ENCODE measurements at regions not wholly inside any gene's neighbourhood (a gene's known extent, or its start where the extent isn't known, plus 50 kb on each side); places are given as distances from the start of the nearest gene placed in this dataset.

- Mint-ChIP-seq H3K27me3 (ENCODE audit: insufficient read depth) (peaks cover 6% of the 10 kb centered on the region), H3K27ac (no peak overlapping the region), H3K4me3 (no peak overlapping the region), H3K9me3 (peaks cover 9% of the 10 kb centered on the region; the same call in 1 of the 2 replicates), H3K4me1 (ENCODE audit: low read depth) (no peaks in the 10 kb centered on the region), H3K36me3 (ENCODE audit: low read depth) (no peaks in the 10 kb centered on the region)
- no peak for TF ChIP-seq CTCF (IDR thresholded peaks at IDR 0.05)
- no peak for DNase-seq
These were observed 284.6 kb downstream of the RNF144A start for GRCh38 chr2:7201851-7202250.

- H3K36me3 Mint-ChIP-seq (ENCODE audit: low read depth), result no peaks in the 10 kb centered on the region
- H3K27me3 Mint-ChIP-seq (ENCODE audit: insufficient read depth), result peaks cover 7% of the 10 kb centered on the region
- H3K4me1 Mint-ChIP-seq (ENCODE audit: low read depth), result no peaks in the 10 kb centered on the region
- peak; percentile 50 for DNase-seq
- no peak overlapping the region for H3K4me3 Mint-ChIP-seq
- peak; percentile 92 for TF ChIP-seq CTCF (IDR thresholded peaks at IDR 0.05)
- no peak overlapping the region for H3K27ac Mint-ChIP-seq
- H3K9me3 Mint-ChIP-seq, result no peaks in the 10 kb centered on the region; the same call in 1 of the 2 replicates
These were observed 285.9 kb downstream of the RNF144A start for GRCh38 chr2:7203056-7203467.

- TF ChIP-seq CTCF (IDR thresholded peaks at IDR 0.05), result no peak
- Mint-ChIP-seq H3K4me3 (no peak overlapping the region), H3K27me3 (ENCODE audit: insufficient read depth) (peaks cover 5% of the 10 kb centered on the region; the same call in 1 of the 2 replicates), H3K36me3 (ENCODE audit: low read depth) (no peaks in the 10 kb centered on the region), H3K9me3 (peaks cover 5% of the 10 kb centered on the region; the same call in 1 of the 2 replicates), H3K4me1 (ENCODE audit: low read depth) (no peaks in the 10 kb centered on the region), H3K27ac (no peak overlapping the region)
- DNase-seq, result no peak
These were observed 288.1 kb downstream of the RNF144A start for GRCh38 chr2:7205151-7205830.

GRCh38 chr2:7206111-7206810, 289.0 kb downstream of the RNF144A start:
- Mint-ChIP-seq H3K36me3 (ENCODE audit: low read depth) (no peaks in the 10 kb centered on the region), H3K27me3 (ENCODE audit: insufficient read depth) (peaks cover 5% of the 10 kb centered on the region; the same call in 1 of the 2 replicates), H3K27ac (no peak overlapping the region), H3K4me3 (no peak overlapping the region), H3K4me1 (ENCODE audit: low read depth) (no peaks in the 10 kb centered on the region), H3K9me3 (peaks cover 10% of the 10 kb centered on the region; the same call in 1 of the 2 replicates)
- TF ChIP-seq CTCF (IDR thresholded peaks at IDR 0.05), result no peak
- DNase-seq, result no peak

GRCh38 chr2:7207631-7208030, 290.4 kb downstream of the RNF144A start:
- no peaks in the 10 kb centered on the region for H3K4me1 Mint-ChIP-seq (ENCODE audit: low read depth)
- H3K36me3 Mint-ChIP-seq (ENCODE audit: low read depth), result no peaks in the 10 kb centered on the region
- H3K4me3 Mint-ChIP-seq, result no peak overlapping the region
- peaks cover 5% of the 10 kb centered on the region for H3K27me3 Mint-ChIP-seq (ENCODE audit: insufficient read depth)
- H3K9me3 Mint-ChIP-seq, result peaks cover 10% of the 10 kb centered on the region; the same call in 1 of the 2 replicates
- no peak for DNase-seq
- no peak for TF ChIP-seq CTCF (IDR thresholded peaks at IDR 0.05)
- H3K27ac Mint-ChIP-seq, result no peak overlapping the region

All from HFFc6 (cell line).